Duodenal mucosa (tissue), 2 donors: ENCODE measurements at regions not wholly inside any gene's neighbourhood (a gene's known extent, or its start where the extent isn't known, plus 50 kb on each side); places are given as distances from the start of the nearest gene placed in this dataset.

Experiments
- H3K27ac ChIP-seq: one replicate; pipeline ENCODE4 v1.7.0; 2013; ENCODE audit warnings: low read depth, low read length
- H3K27me3 ChIP-seq, 2 donors: one replicate each; pipeline ENCODE4 v1.7.0; 2013; ENCODE audit warnings: low read length in 2 of 2, control low read depth in 1 of 2; ENCODE audit not compliant: insufficient read depth in 2 of 2, control insufficient read depth in 1 of 2
- H3K36me3 ChIP-seq, 2 donors: one replicate each; pipeline ENCODE4 v1.7.0; 2013; ENCODE audit warnings: low read length in 2 of 2, control low read depth in 1 of 2; ENCODE audit not compliant: insufficient read depth in 2 of 2, control insufficient read depth in 1 of 2
- H3K4me1 ChIP-seq, 2 donors: one replicate each; pipeline ENCODE4 v1.7.0; 2013; ENCODE audit warnings: low read length in 2 of 2, control low read depth in 1 of 2; ENCODE audit not compliant: insufficient read depth in 2 of 2, control insufficient read depth in 1 of 2
- H3K4me3 ChIP-seq, 2 donors: one replicate each; pipeline ENCODE4 v1.7.0; 2013; ENCODE audit warnings: low read length in 2 of 2, low read depth in 1 of 2
- H3K9ac ChIP-seq, 2 donors: one replicate each; pipeline ENCODE4 v1.7.0; 2013; ENCODE audit warnings: low read length in 2 of 2, low read depth in 1 of 2
- H3K9me3 ChIP-seq, 2 donors: one replicate each; pipeline ENCODE4 v1.7.0; 2013; ENCODE audit warnings: low read length in 2 of 2, control low read depth in 1 of 2; ENCODE audit not compliant: control insufficient read depth in 1 of 2

DNA sequence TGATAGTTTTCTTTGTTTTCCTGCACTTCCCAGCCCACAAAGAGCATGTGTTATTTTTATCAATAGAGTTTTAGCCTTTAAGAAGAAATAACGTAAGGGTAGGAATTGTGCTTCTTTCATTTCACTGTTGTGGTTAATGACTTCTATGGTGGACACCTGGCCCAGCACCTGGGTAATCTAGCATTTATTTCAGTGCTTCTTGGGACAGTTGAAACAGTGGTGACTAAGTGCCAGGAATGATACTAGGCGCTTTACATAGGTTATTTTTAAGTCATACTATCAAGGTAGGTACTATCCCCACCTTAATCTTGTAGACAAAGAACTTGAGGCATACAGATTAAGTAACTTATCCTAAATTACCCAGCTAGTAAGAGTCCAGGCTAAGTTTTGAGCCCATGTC is 243.8 kb downstream of the SOX2 start:
- Histone ChIP-seq H3K4me1 (no peaks in the 10 kb centered on the region), H3K27me3 (no peaks in the 10 kb centered on the region), H3K36me3 (no peaks in the 10 kb centered on the region), H3K27ac (no peak overlapping the region), H3K4me3 (no peak overlapping the region), H3K9ac (no peak overlapping the region), H3K9me3 (no peaks in the 10 kb centered on the region)

DNA sequence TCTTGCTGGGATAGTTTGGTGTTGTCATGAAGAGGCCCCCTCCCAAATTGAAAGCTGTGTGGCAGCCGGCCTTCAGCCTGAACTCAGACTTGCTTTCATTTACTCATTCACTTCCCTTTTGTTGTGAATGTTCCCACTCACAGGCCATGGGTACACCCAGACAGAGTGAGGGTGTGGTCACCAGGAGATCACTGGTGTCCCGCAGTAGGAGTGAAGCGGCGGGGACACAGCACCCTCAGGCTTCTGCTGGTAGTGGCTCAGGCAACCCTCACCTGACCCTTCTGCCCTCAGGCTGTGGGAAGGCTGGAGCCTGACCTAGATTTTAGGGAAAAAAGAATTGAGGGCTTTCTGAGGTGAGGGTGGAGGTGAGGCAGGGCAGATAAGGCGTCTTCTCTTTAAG is 244.4 kb downstream of the SOX2 start:
- Histone ChIP-seq H3K27ac (no peak overlapping the region), H3K9ac (no peak overlapping the region), H3K9me3 (no peaks in the 10 kb centered on the region), H3K36me3 (no peaks in the 10 kb centered on the region), H3K4me3 (no peak overlapping the region), H3K4me1 (no peaks in the 10 kb centered on the region), H3K27me3 (no peaks in the 10 kb centered on the region)

DNA sequence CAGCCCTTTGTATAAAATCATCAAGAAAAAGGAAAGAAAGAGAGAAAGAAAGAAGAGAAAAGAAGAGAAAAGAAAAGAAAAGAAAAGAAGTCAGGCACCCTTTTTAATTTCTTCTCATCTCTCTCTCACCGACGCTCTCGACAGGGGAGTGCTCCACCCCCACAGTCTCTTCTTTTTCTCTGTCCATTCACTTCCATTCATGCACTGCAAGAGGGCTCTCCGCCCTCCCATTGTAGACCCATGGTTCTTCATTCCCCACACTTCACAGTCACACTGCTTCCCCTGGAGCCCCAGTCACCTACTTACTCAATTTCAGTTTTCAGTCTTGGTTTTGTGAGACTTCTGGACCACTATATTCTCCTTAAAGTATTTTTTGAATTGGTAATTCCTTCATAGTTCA is 254.7 kb downstream of the SOX2 start:
- Histone ChIP-seq H3K27ac (no peak overlapping the region), H3K4me3 (no peak overlapping the region), H3K36me3 (no peaks in the 10 kb centered on the region), H3K4me1 (no peaks in the 10 kb centered on the region), H3K9me3 (no peaks in the 10 kb centered on the region), H3K27me3 (no peaks in the 10 kb centered on the region), H3K9ac (no peak overlapping the region)

DNA sequence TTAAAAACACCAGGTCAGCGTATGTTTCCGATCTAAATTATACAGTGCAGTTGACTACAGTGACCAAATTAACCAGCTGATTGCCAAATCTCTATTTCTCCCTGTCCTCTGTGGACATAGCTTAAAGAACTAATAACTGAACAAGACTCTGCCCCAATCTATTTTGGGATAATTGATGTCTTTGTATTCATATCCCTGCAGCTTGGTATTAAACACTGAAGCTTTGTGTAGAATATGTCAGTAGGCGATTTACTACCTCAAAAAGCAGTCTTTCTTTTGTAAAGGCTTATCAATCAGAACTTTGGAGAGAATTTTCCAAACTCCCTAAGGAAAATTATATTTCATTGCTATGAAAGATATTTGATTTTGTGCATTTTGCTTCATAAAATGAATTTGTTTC is 258.2 kb downstream of the SOX2 start:
- H3K27ac ChIP-seq, result no peak overlapping the region
- no peaks in the 10 kb centered on the region for H3K9me3 ChIP-seq
- no peaks in the 10 kb centered on the region for H3K36me3 ChIP-seq
- no peak overlapping the region for H3K9ac ChIP-seq
- no peaks in the 10 kb centered on the region for H3K4me1 ChIP-seq
- H3K4me3 ChIP-seq, result no peak overlapping the region
- no peaks in the 10 kb centered on the region for H3K27me3 ChIP-seq

DNA sequence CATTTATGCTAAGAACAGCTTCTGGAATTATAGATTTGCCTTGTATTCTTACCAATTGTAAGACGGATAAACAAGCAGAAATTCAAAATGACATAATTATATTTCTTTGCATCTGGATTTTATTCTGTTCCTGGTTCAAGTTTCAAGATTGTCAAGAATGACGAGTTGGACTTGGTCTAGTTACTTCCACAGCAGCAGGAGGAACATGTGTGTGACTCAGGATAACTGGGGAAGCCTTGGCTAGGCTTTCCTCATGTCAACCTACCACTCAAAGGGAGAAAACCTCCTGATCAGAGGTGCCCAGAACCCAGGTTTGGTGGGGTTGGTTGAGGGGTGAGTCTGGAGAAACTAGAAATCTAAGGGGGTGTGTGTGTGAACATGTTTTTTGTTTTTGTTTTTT is 259.7 kb downstream of the SOX2 start:
- Histone ChIP-seq H3K9ac (no peak overlapping the region), H3K4me1 (no peaks in the 10 kb centered on the region), H3K4me3 (no peak overlapping the region), H3K27me3 (no peaks in the 10 kb centered on the region), H3K9me3 (no peaks in the 10 kb centered on the region), H3K27ac (no peak overlapping the region), H3K36me3 (no peaks in the 10 kb centered on the region)

DNA sequence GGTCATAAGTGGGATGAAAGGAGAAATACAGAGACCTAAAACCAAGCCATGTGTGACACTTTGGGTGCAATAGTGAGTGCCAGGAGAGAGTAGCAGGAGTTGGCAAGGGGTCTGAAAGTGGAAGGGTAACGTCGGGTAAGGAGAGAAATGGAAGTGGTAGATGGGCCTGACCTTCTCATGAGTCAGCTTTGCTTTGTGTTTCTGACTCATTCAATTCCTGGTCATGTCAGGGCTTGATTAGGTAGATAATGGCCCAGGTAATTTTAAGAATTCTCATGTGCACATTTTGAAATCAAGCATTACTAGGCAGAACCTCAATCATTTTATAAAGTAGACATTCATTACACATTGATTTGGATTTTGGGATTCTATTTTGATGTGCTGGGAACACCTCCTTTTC is 262.5 kb downstream of the SOX2 start:
- no peak overlapping the region for H3K27ac ChIP-seq
- no peaks in the 10 kb centered on the region for H3K27me3 ChIP-seq
- no peak overlapping the region for H3K4me3 ChIP-seq
- no peaks in the 10 kb centered on the region for H3K36me3 ChIP-seq
- H3K9ac ChIP-seq, result no peak overlapping the region
- H3K9me3 ChIP-seq, result no peaks in the 10 kb centered on the region
- H3K4me1 ChIP-seq, result no peaks in the 10 kb centered on the region

DNA sequence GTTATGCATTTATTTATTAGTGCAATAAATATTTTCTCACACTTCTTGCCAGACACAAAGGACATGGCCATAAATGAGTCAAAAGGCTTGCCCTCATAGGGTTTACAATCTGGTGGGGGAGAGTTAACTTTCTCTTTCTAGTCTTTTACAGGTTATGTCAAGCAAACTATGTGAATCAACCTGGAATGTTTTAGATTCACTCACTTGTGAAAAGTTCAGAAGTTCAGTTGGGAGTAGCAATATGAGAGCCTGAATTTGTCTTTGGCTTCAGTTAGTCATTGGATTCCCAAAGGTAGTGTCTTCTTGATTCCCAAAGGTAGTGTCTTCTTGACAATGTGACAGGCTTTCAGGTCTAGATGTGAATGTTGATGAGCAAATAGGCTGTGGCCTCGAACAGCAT is 264.8 kb downstream of the SOX2 start:
- no peak overlapping the region for H3K9ac ChIP-seq

DNA sequence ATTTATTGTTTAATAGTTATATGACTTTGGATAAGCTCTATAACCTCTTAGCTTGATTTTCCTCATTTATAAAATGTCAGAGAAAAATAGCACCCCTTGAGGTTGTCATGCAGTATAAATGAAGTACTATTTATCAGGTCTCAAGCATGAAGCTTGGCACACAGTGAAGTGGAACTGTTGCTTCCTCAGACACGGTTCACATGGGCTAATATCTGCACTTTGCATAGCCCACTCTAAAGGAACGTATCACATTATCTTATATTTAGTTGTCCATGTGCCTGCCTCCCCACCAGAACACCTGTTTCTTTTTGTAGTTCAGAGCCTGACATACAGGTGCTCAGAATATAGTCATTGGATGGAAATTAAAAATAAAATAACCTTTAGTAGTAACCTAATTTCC is 273.7 kb downstream of the SOX2 start:
- H3K27me3 ChIP-seq, result no peaks in the 10 kb centered on the region
- H3K27ac ChIP-seq, result no peak overlapping the region
- no peaks in the 10 kb centered on the region for H3K4me1 ChIP-seq
- H3K4me3 ChIP-seq, result no peak overlapping the region
- no peak overlapping the region for H3K9ac ChIP-seq
- H3K36me3 ChIP-seq, result no peaks in the 10 kb centered on the region
- H3K9me3 ChIP-seq, result no peaks in the 10 kb centered on the region

More for the DNA sequence above, 264.8 kb downstream of the SOX2 start:
- no peaks in the 10 kb centered on the region for H3K4me1 ChIP-seq
- H3K27ac ChIP-seq, result no peak overlapping the region
- no peaks in the 10 kb centered on the region for H3K9me3 ChIP-seq
- no peaks in the 10 kb centered on the region for H3K27me3 ChIP-seq
- no peak overlapping the region for H3K4me3 ChIP-seq
- H3K36me3 ChIP-seq, result no peaks in the 10 kb centered on the region

DNA sequence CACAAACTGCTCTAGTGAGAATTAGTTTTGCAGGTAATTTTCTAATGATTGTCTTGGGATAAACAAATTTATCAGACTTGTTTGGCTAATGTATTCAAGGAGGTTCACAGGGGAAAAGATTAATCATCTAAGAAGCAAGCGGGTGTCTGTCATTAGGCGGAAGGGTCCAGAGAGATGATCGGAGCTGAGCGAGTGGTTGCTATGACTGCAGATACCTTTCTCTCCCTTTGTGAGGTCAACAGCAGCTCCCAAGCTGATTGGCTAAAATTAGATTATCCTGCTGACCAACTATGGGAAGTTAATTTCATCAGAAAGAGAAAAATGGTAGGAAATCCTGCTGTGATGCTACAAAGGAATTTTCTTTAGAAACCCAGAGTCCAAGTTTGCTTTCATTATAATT is 276.0 kb downstream of the SOX2 start:
- Histone ChIP-seq H3K36me3 (no peaks in the 10 kb centered on the region), H3K4me1 (no peaks in the 10 kb centered on the region)

DNA sequence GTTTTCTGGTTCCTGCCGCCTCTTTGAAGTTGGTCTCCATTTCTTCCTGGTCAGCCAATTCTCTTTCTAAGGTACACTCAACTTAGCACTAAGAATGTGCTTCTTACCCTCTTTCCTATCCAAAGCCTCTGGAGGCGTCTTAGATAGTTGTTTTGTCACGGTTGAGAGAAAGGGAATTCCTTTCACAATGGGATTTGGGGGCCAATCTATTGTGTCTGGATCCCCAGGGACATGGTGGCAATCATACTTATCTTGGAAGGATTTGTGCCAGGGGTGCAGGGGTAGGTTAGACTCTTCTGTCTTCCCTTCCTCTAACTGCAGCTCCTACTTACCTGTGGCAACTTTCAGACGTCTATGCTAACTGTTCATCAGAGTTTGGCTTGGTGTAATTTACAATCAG is 287.1 kb downstream of the SOX2 start:
- no peak overlapping the region for H3K9ac ChIP-seq

More for the DNA sequence above, 276.0 kb downstream of the SOX2 start:
- H3K27ac ChIP-seq, result no peak overlapping the region
- no peak overlapping the region for H3K4me3 ChIP-seq
- H3K9ac ChIP-seq, result no peak overlapping the region
- no peaks in the 10 kb centered on the region for H3K27me3 ChIP-seq
- no peaks in the 10 kb centered on the region for H3K9me3 ChIP-seq

DNA sequence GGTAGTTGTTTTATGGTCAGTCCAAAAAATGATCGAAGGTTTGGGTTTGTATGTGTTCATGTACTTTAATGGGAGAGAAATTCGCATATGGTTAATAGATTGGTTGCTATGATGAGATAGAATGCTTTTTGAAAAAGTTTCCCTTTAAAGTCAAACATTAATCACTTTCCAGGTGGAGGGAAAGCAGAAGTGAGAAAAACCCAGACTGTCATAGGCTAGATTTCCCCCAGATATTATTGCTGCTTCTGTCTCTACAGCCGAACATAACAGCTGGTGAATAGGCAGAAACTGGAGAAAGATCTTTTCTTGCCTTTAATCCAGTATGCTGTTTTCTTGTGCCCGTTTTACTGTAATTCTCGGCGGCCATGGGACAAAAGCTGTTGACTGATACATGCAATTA is 287.6 kb downstream of the SOX2 start:
- no peaks in the 10 kb centered on the region for H3K9me3 ChIP-seq
- no peak overlapping the region for H3K4me3 ChIP-seq
- H3K36me3 ChIP-seq, result no peaks in the 10 kb centered on the region
- no peaks in the 10 kb centered on the region for H3K27me3 ChIP-seq
- no peak overlapping the region for H3K9ac ChIP-seq
- no peak overlapping the region for H3K27ac ChIP-seq
- no peaks in the 10 kb centered on the region for H3K4me1 ChIP-seq

More for the DNA sequence above, 287.1 kb downstream of the SOX2 start:
- H3K27me3 ChIP-seq, result no peaks in the 10 kb centered on the region
- no peak overlapping the region for H3K27ac ChIP-seq
- H3K4me1 ChIP-seq, result no peaks in the 10 kb centered on the region
- no peak overlapping the region for H3K4me3 ChIP-seq
- no peaks in the 10 kb centered on the region for H3K36me3 ChIP-seq
- no peaks in the 10 kb centered on the region for H3K9me3 ChIP-seq
